Osteocyte (in vitro differentiated cells): ENCODE measurements at regions not wholly inside any gene's neighbourhood (a gene's known extent, or its start where the extent isn't known, plus 50 kb on each side); places are given as distances from the start of the nearest gene placed in this dataset.

Experiments used
- DNase-seq: peaks from one replicate; pipeline ENCODE4 v3.0.0; 2021; ENCODE audit warnings: mixed read lengths; ENCODE audit not compliant: unreplicated experiment; ENCODE audit errors: extremely low spot score
- H3K27ac Mint-ChIP-seq: one replicate; pipeline ENCODE4 v1.8.0; 2021; ENCODE audit warnings: mild to moderate bottlenecking, mixed read lengths; ENCODE audit not compliant: unreplicated experiment
- H3K27me3 Mint-ChIP-seq: one replicate; pipeline ENCODE4 v1.8.0; 2021; ENCODE audit warnings: mixed read lengths; ENCODE audit not compliant: unreplicated experiment
- H3K36me3 Mint-ChIP-seq: one replicate; pipeline ENCODE4 v1.8.0; 2021; ENCODE audit warnings: mixed read lengths; ENCODE audit not compliant: unreplicated experiment
- H3K4me1 Mint-ChIP-seq: one replicate; pipeline ENCODE4 v1.8.0; 2021; ENCODE audit warnings: mixed read lengths; ENCODE audit not compliant: unreplicated experiment
- H3K4me3 Mint-ChIP-seq: one replicate; pipeline ENCODE4 v1.8.0; 2021; ENCODE audit warnings: mild to moderate bottlenecking, moderate library complexity, mixed read lengths; ENCODE audit not compliant: unreplicated experiment
- H3K9me3 Mint-ChIP-seq: one replicate; pipeline ENCODE4 v1.8.0; 2021; ENCODE audit warnings: mixed read lengths; ENCODE audit not compliant: unreplicated experiment
- TF ChIP-seq, protein P1 (sequence below): fragments of 200-600 bp; sonication (generic); IDR thresholded peaks from 2 replicates; pipeline ENCODE4 v1.5.0; 2021; ENCODE audit warnings: antibody characterized with exemption, mild to moderate bottlenecking, moderate library complexity

GRCh38 chr12:97967831-97968230 lies 505.2 kb downstream of the RMST start:
- Mint-ChIP-seq H3K9me3 (no peaks in the 10 kb centered on the region), H3K27me3 (no peaks in the 10 kb centered on the region), H3K4me1 (no peaks in the 10 kb centered on the region), H3K36me3 (no peaks in the 10 kb centered on the region), H3K27ac (no peak overlapping the region), H3K4me3 (no peak overlapping the region)
- TF ChIP-seq, protein P1, sequence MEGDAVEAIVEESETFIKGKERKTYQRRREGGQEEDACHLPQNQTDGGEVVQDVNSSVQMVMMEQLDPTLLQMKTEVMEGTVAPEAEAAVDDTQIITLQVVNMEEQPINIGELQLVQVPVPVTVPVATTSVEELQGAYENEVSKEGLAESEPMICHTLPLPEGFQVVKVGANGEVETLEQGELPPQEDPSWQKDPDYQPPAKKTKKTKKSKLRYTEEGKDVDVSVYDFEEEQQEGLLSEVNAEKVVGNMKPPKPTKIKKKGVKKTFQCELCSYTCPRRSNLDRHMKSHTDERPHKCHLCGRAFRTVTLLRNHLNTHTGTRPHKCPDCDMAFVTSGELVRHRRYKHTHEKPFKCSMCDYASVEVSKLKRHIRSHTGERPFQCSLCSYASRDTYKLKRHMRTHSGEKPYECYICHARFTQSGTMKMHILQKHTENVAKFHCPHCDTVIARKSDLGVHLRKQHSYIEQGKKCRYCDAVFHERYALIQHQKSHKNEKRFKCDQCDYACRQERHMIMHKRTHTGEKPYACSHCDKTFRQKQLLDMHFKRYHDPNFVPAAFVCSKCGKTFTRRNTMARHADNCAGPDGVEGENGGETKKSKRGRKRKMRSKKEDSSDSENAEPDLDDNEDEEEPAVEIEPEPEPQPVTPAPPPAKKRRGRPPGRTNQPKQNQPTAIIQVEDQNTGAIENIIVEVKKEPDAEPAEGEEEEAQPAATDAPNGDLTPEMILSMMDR, result no peak
- no peak for DNase-seq

DNA sequence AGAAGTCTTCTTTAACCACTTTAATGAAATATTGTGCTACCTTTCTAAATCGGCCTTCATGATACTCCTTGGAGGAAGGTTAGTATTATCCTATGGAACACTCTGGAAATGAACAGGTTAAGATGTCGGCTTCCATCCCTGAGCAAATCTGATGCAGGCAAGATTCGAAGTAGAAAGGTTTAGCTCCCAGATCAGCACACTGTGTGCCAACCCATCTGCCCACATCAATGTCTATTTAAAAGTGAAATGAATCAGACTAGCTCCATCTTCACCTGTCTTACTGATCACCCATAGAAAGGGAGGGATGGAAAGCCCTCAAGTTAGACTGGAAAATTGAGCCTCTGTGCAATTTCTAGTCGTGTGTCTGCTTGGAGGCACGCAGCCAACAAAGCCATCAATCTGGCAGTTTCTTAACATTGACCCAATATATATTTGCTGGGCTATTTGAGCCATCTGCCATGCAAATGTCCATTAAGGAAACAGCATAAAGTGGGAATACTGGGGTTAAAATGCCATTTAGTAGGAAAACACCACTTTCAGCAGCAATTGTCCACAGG lies 506.1 kb downstream of the RMST start:
- no peaks in the 10 kb centered on the region for H3K27me3 Mint-ChIP-seq
- TF ChIP-seq, protein P1, result no peak
- H3K27ac Mint-ChIP-seq, result no peak overlapping the region
- no peaks in the 10 kb centered on the region for H3K9me3 Mint-ChIP-seq
- no peaks in the 10 kb centered on the region for H3K4me1 Mint-ChIP-seq
- H3K36me3 Mint-ChIP-seq, result no peaks in the 10 kb centered on the region
- DNase-seq, result no peak
- H3K4me3 Mint-ChIP-seq, result no peak overlapping the region

GRCh38 chr12:97977870-97978405 lies 515.3 kb downstream of the RMST start:
- no peak overlapping the region for H3K4me3 Mint-ChIP-seq
- DNase-seq, result no peak
- H3K4me1 Mint-ChIP-seq, result no peaks in the 10 kb centered on the region
- H3K9me3 Mint-ChIP-seq, result peaks cover 10% of the 10 kb centered on the region
- H3K36me3 Mint-ChIP-seq, result no peaks in the 10 kb centered on the region
- H3K27ac Mint-ChIP-seq, result no peak overlapping the region
- H3K27me3 Mint-ChIP-seq, result no peaks in the 10 kb centered on the region
- TF ChIP-seq, protein P1, result no peak

GRCh38 chr12:97982684-97983083 lies 520.1 kb downstream of the RMST start:
- H3K9me3 Mint-ChIP-seq, result peaks cover 13% of the 10 kb centered on the region
- H3K27me3 Mint-ChIP-seq, result no peaks in the 10 kb centered on the region
- H3K4me1 Mint-ChIP-seq, result no peaks in the 10 kb centered on the region
- H3K36me3 Mint-ChIP-seq, result no peaks in the 10 kb centered on the region
- no peak overlapping the region for H3K4me3 Mint-ChIP-seq
- no peak overlapping the region for H3K27ac Mint-ChIP-seq
- no peak for DNase-seq
- TF ChIP-seq, protein P1, result no peak

DNA sequence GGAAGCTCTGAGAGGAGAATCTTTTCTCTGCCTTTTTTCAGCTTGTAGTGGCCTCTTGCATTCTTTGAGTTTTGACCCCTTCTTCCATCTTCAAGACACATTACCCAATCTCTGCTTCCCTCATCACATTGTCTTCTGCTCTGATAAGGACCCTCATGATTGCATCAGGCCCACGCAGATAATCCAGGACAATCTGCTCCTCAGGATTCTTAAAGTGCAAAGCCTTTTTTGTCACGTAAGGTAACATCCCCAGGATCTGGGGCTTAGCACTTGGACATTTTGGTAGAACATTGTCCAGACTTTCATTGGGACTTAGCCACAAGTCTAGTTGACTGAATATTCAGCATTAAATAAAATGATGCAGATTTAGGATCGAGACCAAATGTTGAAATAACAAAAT lies 521.2 kb downstream of the RMST start:
- no peaks in the 10 kb centered on the region for H3K4me1 Mint-ChIP-seq

More for the DNA sequence above, 521.2 kb downstream of the RMST start:
- Mint-ChIP-seq H3K27ac (no peak overlapping the region), H3K9me3 (peaks cover 14% of the 10 kb centered on the region), H3K27me3 (no peaks in the 10 kb centered on the region), H3K4me3 (no peak overlapping the region), H3K36me3 (no peaks in the 10 kb centered on the region)
- TF ChIP-seq, protein P1, result no peak
- DNase-seq, result no peak
